ENCODE measurements at regions not wholly inside any gene's neighbourhood (a gene's known extent, or its start where the extent isn't known, plus 50 kb on each side); places are given as distances from the start of the nearest gene placed in this dataset.

DNA sequence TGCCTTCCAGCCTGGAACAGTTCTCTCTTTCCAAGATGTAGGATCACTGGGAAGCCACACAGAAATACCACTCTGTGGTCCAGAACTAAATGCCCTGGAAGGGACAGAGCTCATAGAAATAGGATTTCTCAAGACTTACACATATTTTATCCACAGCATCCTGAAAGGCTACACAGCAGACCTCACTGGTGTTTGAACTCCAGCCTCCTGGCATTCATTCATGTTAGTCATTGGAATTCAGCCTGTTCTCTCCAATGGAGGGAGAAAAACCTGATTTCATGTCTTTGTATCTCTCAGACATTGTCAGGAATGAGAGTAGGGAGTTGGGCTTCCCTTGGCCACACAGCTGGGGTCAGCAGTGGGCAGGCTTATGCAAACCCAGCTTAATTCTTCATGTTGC lies 121.1 kb upstream of the PPP2R3A start:
- H3K4me1 ChIP-seq (ENCODE audit: low read depth), result no peaks in the 10 kb centered on the region
- no peaks in the 10 kb centered on the region for H3K9me3 ChIP-seq (ENCODE audit: low read depth)
- no peak for DNase-seq (ENCODE audit: low read depth in 1 of 2, low spot score in 1 of 2)
- H3K27me3 ChIP-seq, result no peaks in the 10 kb centered on the region
- TF ChIP-seq, protein P1, sequence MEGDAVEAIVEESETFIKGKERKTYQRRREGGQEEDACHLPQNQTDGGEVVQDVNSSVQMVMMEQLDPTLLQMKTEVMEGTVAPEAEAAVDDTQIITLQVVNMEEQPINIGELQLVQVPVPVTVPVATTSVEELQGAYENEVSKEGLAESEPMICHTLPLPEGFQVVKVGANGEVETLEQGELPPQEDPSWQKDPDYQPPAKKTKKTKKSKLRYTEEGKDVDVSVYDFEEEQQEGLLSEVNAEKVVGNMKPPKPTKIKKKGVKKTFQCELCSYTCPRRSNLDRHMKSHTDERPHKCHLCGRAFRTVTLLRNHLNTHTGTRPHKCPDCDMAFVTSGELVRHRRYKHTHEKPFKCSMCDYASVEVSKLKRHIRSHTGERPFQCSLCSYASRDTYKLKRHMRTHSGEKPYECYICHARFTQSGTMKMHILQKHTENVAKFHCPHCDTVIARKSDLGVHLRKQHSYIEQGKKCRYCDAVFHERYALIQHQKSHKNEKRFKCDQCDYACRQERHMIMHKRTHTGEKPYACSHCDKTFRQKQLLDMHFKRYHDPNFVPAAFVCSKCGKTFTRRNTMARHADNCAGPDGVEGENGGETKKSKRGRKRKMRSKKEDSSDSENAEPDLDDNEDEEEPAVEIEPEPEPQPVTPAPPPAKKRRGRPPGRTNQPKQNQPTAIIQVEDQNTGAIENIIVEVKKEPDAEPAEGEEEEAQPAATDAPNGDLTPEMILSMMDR (IDR thresholded peaks at IDR 0.05; ENCODE audit: low read depth, low read length), result no peak
- no peak overlapping the region for H3K27ac ChIP-seq
- H3K4me3 ChIP-seq, result no peak overlapping the region
- no peaks in the 10 kb centered on the region for H3K36me3 ChIP-seq

DNA sequence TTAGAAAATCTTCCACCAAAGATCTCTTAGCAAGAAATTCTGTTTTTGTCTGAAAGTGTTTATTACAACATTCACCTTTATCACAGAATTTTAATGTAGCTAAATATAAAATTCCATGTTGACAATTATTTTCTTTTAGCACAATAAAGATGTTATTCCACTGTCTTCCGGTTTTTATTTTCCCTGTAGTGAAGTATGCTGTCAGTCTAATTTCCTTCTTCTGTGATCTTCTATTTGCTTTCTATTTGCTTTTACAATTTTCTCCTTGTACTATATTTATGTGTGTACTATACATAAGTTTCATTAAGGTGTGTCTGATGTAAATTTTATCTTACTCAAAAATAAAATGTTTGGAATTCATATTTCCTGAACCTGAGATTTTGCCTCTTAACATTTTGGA lies 117.5 kb upstream of the PPP2R3A start:
- DNase-seq (ENCODE audit: low read depth in 1 of 2, low spot score in 1 of 2), result no peak
- TF ChIP-seq, protein P1 (IDR thresholded peaks at IDR 0.05; ENCODE audit: low read depth, low read length), result no peak
- H3K9me3 ChIP-seq (ENCODE audit: low read depth), result no peaks in the 10 kb centered on the region
- no peak overlapping the region for H3K4me3 ChIP-seq
- H3K4me1 ChIP-seq (ENCODE audit: low read depth), result no peaks in the 10 kb centered on the region
- no peaks in the 10 kb centered on the region for H3K27me3 ChIP-seq
- H3K36me3 ChIP-seq, result no peaks in the 10 kb centered on the region
- no peak overlapping the region for H3K27ac ChIP-seq

DNA sequence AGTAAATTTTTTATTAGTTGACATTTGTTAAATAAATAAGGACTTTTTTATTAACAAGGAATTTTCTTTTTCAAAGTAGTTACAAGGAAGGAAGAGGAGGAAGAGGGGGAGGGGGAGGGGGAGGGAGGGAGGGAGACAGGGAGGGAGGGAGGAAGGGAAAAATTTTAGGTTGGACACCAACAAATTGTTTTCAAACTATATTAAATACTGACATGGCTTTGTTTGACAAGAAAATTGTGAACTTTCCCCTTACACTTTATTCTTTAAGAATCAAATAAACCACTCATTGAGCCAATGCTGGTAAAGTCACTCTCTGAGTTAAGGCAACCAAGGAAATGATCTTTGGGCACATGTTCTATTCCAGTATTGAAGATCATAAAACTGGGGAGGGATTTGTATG lies 115.7 kb upstream of the PPP2R3A start:
- Histone ChIP-seq H3K9me3 (ENCODE audit: low read depth) (no peaks in the 10 kb centered on the region), H3K27ac (no peak overlapping the region), H3K4me3 (no peak overlapping the region), H3K4me1 (ENCODE audit: low read depth) (no peaks in the 10 kb centered on the region), H3K36me3 (no peaks in the 10 kb centered on the region), H3K27me3 (no peaks in the 10 kb centered on the region)
- no peak for DNase-seq (ENCODE audit: low read depth in 1 of 2, low spot score in 1 of 2)
- TF ChIP-seq, protein P1 (IDR thresholded peaks at IDR 0.05; ENCODE audit: low read depth, low read length), result no peak

DNA sequence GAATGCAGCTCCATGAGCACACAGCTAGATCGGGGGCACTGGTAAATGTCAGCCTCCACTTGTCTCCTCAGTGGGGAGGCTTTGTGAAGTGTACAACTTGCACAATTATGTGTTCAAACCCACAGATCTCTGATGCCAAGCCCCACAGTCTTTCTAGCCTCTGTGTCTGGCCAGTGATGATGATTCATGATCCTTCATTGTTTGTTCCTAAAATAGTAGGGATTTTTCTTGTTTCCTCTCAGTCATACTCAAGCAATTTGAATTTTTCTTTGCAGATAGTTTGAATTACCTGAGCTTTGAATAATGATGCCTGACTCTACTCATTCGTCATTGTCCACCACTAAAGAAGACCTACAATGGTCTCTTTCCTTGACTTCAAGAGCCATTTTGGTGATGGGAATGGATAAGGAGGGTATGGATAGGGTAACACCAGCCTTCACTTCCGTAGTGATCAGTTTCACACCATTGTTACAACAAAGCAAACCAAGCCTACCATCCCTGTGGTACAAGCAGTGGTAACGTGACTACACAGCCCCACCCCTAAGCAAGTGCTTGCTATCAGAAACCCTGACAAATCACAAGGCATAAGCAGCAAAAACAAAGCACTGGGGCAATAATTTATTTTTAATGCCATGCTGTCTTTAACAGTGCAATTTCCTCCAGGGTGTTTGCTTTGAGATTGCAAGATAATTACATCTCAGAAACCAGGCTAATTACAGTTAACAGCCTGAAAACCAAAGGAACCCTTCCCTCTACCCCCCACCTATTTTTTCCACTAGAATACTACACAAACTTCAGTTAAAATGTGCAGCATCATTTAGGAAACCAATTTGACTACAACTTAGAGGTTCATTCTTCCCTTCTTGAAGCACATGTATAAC lies 114.1 kb upstream of the PPP2R3A start:
- DNase-seq (ENCODE audit: low read depth in 1 of 2, low spot score in 1 of 2), result no peak
- H3K4me3 ChIP-seq, result no peak overlapping the region
- no peaks in the 10 kb centered on the region for H3K36me3 ChIP-seq
- H3K27me3 ChIP-seq, result no peaks in the 10 kb centered on the region
- no peaks in the 10 kb centered on the region for H3K4me1 ChIP-seq (ENCODE audit: low read depth)
- TF ChIP-seq, protein P1 (IDR thresholded peaks at IDR 0.05; ENCODE audit: low read depth, low read length), result no peak
- H3K9me3 ChIP-seq (ENCODE audit: low read depth), result no peaks in the 10 kb centered on the region
- H3K27ac ChIP-seq, result no peak overlapping the region

DNA sequence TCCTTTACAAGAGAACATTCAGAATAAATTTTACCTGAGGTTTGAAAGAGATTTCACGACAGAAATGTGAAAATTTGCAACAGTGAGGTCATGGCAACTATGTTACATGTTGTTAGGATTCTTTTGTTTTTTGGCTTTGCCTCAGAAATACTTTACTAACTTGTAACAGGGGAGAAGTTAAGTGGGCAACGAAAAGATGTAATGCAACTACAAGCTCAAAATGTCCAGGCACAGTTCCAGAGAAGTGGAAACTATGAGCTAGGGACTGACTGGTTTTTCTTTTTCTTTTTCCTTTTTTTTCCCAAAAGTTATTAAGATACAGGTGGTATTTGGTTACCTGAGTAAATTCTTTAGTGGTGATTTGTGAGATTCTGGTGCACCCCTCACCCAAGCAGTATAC lies 111.5 kb upstream of the PPP2R3A start:
- H3K4me1 ChIP-seq (ENCODE audit: low read depth), result no peaks in the 10 kb centered on the region
- no peak for DNase-seq (ENCODE audit: low read depth in 1 of 2, low spot score in 1 of 2)
- H3K4me3 ChIP-seq, result no peak overlapping the region
- no peak overlapping the region for H3K27ac ChIP-seq
- no peaks in the 10 kb centered on the region for H3K36me3 ChIP-seq
- H3K9me3 ChIP-seq (ENCODE audit: low read depth), result no peaks in the 10 kb centered on the region
- no peaks in the 10 kb centered on the region for H3K27me3 ChIP-seq
- TF ChIP-seq, protein P1 (IDR thresholded peaks at IDR 0.05; ENCODE audit: low read depth, low read length), result no peak
